OCI-M2 (cell line): ENCODE measurements at regions not wholly inside any gene's neighbourhood (a gene's known extent, or its start where the extent isn't known, plus 50 kb on each side); places are given as distances from the start of the nearest gene placed in this dataset.

Source experiments
- DNase-seq: peaks from one replicate; lab custom pipeline; 2025; ENCODE audit not compliant: unreplicated experiment; lab: John Stamatoyannopoulos, UW

DNA sequence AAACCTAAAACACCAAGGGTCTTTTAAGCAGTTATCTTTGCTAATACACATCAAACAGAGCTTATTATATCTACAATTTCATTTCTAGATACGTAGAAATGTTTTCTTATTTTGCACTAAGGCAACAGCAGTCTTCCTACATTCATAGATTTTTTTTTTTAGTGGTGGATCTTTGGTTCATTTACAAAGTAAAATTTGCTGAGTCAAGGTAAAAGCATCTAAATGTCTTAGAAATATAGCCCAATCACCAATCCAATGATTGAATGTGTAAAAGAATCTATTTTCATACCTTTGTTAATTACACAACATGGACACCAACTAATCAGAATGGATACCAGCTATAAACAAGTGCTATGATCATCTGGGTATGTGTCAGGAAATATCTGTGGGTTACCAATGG is 272.2 kb upstream of the TMPO start:
- no peak for DNase-seq

DNA sequence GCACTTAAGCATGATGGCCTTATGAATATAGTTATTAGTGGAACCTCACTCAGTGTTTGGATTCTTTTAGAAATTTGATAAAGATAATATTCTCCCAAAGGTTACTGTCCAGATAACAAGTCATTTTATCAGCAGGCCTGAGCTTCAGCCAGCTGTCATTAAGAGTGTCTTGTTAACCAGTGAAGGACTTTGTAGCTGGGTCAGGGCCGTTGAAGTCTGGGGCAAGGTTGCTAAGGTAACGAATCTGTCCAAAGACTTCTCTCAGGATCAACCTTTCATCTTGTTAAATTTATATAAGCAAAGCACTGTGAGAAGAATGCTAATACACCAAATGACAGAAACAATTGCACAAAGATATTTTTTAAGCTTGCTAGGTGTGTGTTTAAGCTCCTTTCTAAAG is 271.3 kb upstream of the TMPO start:
- no peak for DNase-seq

DNA sequence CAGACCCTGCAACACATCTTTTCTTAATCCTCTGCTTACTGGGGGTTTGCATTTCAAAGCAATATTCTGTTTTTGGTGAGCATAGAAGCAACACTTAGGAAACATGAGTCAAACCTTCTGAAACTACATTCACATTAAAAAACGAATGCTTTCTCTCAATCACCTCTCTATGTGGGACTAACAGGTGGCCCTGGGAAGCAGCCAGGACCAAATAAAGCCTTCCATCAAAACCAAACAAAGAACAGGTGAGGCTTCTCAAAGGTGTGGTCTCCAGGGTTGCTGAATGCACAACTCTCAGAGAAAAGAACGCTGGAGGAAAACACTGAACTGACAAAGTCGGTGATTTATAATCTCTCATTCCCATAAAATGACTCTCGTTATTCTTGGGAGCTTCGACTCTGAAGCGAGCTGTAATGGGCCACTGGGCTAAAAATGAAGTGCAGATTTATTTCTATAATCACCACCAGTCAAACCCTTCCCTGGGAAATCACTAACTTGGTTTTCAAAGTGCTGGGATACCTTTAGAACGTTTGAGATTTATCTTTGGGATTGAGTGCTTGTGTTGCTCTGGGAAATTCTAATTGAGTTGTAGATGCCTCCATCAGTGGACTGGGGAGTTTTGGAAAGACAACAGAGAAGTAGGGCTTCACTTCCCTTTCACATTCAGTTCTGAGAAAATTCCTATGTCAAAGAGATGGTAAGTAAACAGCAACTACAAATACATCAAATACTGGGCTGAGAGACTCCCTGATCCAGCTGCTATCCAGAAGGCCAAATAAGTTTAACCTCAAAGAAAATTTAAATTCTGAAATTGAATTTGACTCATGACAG is 262.0 kb upstream of the TMPO start:
- DNase-seq, result no peak

DNA sequence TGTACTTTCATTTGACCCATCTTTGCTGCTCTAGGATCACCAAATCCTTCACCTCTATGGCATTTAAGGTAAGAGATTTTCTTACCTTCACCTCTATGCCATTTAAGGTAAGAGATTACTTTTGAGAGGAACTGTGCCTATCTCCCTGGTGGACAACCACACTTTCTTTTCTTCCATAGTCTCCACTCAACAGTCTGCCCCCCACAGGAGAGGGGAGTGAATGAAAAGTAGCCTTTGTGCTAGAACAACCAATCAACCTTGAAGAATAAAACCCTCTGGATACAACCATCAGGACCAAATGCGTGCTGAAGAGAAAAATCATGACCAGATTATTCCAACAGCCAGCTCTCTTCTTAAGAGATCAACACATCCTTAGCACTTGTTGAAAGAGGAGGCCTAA is 258.6 kb upstream of the TMPO start:
- no peak for DNase-seq

DNA sequence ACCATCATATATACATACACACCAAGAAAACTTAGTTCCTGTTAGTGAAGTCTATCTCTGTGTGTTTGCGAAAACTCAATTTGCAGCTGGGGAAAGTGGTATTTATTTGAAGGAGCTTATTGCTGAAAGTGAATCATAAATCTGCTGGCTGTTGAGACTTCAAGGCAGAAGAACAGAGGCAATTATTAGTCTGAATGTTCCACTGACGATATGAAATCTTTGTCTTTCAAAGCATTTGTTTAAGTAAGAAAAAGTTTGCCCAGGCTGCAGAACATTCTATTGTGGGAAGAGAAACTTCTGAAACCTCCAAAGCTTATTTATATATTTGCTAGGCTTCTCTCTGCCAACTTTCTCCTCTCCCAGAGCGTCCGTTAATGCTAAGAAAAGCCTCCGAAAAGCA is 255.7 kb upstream of the TMPO start:
- DNase-seq, result no peak

DNA sequence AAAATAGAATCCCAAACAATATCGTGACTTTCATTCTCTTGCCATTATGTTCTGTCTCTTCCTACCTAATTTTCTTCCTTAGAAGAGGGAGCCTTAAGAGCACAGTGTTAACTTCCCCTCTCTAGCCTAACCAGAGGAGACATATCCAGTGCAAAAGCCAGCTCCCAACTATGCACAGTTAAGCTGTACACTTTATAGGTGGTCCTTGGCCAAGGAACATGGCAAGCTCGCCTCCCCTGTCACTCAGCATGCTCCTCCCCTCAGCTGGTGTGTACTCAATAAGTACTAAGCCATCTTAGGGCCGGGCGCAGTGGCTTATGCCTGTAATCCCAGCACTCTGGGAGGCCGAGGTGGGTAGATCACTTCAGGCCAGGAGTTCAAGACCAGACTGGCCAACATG is 255.1 kb upstream of the TMPO start:
- DNase-seq, result no peak

DNA sequence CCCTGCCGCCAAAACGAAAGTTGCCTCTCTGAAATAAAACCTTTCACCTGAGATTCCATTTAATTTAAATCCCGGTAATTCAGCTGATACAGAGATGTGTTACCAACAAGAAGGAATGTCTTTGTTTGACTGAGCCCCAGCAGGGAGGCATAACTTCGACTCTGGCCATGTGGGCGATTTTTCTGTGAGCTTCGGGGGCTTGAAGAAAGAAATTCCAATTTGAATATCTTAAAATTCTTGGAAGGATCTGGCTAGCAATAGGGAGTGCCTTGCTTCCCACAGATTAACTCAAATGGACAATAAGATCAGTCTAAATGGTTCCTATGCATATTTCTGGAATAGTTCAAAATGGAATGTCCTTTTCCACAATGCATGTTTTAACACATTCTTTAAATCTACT is 252.5 kb upstream of the TMPO start:
- no peak for DNase-seq

DNA sequence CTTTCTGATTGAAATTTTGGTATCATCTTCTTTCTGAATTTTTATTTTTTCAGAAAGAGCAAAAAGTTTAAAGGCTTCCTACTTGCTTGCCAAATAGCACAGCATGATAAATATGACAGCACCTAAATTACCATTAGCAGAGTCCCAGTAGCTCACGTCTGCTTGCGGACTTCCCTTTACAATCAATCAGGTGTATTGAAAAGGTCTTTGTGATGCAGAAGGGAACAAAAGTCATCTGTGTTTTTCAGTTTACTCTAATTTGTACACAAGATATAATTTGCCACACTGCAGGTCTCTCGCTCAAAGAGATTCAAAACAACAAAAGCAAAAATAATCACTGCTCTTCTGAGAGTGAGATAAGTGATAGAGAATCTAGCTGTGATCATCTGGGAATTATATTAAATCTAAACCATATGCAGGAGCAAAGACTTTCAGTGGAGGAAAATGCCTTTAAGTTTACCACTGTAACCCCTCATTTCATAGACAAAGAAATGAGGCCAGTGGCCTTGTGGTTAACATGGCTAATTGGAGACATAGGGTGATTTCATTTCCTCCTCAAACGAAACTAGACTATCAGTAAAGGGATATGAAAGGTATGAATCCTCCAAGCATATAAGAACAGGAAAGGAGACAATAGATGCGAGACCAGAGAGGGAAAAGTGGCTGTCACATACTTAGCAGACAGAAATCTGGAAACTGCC is 240.8 kb upstream of the TMPO start:
- no peak for DNase-seq

DNA sequence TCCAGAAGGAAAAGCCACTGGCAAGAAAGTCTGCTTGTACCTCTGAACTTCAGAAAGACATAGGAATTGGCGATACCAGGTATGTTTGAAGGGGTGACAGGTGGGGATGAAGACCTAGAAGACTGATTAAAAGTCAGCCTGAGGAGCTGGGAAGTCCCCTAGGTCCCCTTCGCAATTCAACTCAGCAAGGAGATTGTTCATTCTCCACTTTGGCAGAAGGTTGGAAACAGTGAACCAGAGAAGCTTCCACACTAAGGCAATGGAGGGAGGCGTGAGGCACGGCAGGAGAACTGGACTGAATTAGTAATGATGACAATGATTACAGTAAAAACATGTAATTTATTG is 240.3 kb upstream of the TMPO start:
- no peak for DNase-seq

DNA sequence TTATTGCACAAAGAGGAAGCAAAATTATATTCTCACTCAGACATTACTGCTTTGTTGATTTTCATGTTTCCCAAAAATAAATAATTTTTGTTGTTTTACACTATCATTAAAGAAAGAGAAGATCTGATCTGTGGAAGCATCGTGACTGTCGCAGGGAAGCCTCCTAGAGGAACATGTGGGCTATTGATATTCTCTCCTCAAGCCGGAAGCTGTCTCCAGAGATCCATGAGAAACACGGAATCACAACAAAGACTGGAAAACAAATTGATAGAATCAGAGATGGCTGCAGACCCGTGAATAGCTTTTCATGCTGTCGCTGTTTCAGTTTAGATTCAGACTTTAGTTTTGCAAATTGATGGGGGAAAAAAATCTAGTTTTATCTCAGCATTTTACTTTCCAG is 235.2 kb upstream of the TMPO start:
- DNase-seq, result no peak

DNA sequence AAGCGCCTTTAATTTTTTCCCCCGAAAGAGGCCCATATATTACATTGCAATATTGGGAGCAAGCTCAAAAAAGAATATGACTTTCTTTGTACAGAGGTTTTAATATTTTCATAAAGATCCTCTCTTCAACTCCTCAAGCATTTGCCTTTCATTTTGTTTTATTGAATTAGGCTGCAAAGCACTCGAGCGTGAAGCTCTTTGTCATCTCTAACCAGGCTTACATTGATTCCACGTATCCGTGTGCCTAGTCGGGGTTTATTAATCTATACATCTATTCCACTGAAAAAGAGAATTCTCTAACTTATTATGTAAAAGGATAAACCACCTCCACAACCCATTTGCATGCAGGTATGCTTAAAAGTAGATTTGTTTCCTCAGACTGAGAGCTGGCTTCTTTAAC is 234.8 kb upstream of the TMPO start:
- DNase-seq, result no peak

DNA sequence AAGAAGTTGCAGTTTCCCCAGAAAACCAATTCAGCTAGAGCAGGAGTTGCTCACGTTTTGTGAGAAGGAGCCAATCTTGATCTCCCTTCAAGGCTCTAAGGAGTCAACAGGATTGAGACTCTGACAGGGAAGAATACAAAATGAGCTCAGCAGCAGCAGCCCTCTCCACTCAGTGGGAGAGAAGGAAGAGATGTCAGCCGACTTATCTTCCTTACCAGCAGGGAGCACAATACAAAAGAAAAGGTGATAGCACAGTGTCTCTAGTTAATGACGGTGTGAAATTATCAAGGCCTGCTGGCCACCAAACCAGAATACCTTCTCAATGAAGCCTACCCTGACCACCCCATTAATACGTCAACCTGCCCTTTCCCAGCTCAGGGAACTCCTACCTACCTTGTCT is 223.6 kb upstream of the TMPO start:
- DNase-seq, result no peak

DNA sequence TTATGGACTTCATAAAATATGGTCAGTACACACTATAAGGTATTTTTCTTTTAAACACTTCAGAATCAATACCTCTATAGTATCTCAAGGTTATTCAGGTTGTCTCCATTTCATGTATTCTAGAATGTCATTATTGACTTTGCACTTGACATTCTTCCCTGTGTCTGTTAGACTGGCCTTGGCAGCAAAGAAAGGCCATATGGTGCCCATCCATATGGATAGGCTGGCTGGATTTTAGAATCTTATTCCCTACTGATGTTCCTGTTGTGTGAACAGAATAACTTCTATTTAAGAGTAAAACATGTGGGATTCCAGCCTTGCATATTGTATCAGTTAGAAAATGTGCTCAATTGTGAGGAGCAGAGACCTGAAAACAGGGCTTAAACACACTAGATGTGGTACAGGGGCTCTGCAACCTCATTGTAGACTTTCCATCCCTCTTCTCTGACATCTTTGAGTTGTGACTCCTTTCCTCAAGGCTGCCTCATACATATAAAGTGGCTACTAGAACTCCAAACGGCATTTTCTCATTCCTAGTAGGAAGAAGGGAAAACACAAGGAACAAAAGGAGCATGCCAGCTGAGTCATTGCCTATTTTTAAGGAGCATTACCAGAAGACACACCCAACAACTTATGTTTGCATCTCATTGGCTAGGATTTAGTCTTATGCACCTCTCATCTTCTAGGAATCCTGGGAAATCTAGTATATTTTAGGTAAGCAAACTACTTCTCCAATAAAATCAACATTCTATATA is 221.2 kb upstream of the TMPO start:
- DNase-seq, result no peak

DNA sequence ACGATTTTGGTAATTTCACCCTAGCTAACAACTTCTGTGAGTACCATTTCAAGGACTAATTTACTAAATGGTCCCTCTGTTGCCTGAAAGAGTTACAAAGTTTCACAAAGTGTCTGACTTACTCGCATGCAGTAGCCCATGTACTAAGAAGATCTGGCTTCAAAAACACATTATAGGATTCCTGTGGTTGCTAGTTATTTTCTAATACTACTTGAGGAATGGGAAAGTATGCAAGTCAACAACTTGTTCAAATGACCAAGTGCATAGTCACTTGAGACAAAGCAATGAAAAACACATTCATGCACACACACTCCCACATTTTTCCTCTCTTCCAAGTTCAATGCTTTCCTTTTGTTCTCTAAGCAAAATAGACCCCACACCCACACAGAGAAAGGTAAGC is 219.7 kb upstream of the TMPO start:
- no peak for DNase-seq

DNA sequence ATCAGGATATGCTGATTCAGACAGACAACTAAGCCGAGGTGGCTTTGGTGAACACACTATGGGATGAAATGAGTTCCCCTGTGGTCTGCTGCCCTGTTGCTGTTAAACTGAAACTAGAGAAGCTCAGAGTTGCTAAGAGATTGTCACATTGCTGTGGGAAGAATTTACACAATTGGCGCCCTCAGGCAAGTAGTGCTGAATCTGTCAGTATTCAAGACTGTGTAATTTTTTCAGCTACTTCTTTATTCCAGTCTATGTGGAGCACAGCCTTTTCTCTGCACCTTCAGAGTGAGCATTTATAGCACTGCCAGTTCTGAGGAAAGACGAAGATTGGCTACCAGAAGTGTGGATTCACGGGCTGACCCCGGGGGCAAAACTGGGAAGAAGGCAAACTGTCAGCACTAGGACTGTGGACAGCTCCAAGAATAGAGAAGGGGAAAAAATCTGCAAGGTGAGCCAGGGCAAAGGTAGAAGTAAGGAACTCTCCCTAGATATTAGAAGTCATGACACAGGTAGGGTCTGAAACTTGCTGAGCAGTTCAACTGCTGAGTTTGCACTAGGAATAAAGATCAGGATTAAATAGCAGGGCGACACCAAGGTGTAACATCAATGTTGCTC is 218.8 kb upstream of the TMPO start:
- no peak for DNase-seq

DNA sequence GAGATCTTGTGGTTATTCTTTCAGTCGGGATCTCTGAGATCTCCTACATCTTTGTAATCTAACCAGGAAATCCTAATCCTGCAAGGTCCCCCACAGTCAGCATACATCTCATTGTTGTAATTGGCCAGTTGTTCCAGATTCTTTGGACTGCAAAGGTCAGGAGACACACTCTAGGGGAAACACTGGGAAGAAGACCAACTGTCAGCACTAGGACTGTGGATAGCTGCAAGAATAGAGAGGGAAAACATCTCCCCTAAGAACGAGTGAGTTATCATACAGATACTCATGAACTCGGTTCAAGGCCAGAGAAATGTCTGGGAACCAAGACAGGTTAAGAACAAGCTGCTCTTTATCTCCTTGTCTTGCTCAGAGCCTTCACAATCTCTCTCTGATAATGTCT is 217.9 kb upstream of the TMPO start:
- no peak for DNase-seq

DNA sequence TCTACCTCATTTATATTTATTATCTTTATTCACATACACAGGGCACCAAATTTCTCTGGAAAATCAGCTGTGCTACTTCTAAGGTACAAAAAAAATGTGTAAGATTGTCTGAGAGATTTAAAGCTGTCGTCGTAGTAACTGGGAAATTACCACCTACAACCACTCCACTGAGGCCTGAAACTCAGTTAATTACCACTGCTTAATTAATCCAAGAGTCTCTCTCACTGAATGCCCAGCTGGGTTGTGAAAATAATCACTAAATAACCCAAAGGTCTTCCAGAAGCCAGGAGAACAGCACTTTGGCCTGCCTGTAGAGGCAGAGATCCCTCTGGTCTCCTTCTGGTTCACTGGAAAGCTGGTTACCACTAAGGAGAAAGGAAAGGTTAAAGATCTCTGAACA is 207.2 kb upstream of the TMPO start:
- no peak for DNase-seq

DNA sequence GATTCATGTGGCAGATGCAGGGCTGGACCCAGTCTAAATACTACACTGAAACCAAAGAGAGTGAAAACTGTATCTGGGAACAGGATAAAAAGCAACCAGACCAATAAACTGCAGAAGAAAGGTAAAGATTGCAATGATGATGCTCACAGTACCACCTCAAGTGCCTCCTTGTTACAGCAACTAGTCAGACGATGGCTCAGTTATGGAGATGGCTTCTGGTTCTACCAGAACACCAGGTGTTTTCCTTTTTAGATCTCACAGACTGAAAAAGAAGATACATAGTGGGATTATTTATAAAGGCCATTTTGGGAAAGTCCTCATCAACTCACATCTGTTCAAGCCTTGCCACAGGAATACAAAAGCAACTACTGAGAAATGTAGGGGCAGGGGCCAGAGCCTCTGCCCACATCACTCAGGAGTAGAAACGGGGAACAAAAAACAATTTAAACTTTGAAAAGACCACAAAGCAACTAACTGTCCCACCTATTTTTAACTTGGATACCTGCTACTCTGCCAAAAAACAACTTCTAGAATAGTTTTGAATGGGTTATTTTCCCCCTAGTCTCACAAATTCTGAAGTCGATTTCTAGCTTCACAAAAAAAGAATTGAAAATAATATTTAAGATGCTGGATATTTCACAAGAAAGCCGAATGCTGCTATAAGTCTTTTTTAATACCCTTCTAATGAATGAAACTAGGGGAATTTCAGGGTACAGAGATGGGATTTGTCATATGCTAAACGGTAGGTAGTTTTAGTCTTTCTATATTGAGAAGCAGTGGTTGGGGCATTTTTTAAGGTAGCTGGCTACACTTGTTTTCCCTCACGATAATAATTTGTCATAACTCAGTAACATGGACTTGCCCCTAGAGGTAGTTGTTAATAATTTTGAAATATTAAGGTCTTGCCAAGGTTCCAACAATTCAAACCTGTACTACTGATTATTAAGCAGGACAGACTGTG is 197.2 kb upstream of the TMPO start:
- no peak for DNase-seq

DNA sequence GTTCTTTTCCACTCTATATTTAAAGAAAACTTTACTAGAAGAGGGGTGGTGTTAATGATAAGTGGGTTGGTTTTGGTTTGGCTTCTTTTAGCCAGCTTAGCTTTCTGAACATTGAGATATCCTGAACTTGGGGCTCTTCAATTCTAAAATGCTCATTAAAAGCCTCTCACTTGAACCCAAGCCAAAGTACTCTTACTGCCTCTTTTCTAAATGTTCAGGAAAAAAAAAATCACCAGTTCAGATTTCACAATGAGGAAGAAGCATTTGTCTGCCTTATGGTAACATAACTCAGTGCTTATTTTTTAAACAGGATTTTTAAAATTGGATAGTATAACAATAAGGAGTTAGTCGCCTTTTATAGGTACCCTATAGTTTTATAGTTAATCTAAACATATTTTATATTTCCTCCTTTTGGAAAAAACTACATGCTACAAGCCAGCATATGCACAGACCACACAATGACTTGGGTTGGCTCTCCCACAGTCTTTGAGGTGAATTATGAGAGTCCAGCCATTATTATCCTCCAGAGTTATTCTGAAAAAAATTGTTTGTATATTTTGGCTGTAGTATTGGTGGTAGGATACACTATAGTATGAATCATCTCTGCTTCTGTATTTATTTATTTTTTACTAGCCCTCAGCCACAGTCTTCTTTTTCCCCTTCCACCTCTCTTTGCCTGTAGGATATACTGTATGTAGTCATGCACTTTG is 195.5 kb upstream of the TMPO start:
- no peak for DNase-seq

DNA sequence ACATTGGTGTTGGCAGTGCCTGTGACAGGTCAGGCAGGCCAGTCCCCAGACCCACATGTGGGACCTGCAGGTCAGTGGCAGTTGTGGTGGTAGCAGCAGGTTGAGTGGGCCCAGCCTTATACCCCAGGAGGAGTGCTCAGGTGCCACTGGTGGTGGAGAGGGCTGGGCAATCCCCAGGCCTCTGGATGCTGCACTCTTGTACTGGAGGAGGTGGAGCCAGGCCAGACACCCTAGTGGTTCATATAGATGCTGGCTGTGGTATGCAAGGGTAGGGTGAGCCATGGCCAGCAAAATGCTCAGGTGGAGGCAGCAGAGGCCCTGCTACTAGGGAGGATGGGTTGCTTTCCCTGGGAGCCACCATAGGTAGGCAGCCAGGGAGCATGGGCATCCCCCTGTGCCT is 190.4 kb upstream of the TMPO start:
- no peak for DNase-seq
